ENCODE measurements at regions not wholly inside any gene's neighbourhood (a gene's known extent, or its start where the extent isn't known, plus 50 kb on each side); places are given as distances from the start of the nearest gene placed in this dataset.

- no peak for TF ChIP-seq CTCF (IDR thresholded peaks at IDR 0.05; ENCODE audit: insufficient read depth, missing control alignments)
- DNase-seq (ENCODE audit: insufficient read length, low spot score) (no peak), FAIRE-seq (peak; percentile 53)
Observed at GRCh38 chr1:184267747-184268146, 119.1 kb upstream of the C1orf21 start.

- DNase-seq (ENCODE audit: insufficient read length, low spot score) = no peak
- TF ChIP-seq CTCF (IDR thresholded peaks at IDR 0.05; ENCODE audit: insufficient read depth, missing control alignments) = no peak
- FAIRE-seq = no peak
Observed at GRCh38 chr1:184270556-184270955, 116.3 kb upstream of the C1orf21 start.

GRCh38 chr1:184272175-184272866, 114.5 kb upstream of the C1orf21 start:
- FAIRE-seq (no peak), DNase-seq (ENCODE audit: insufficient read length, low spot score) (no peak)
- no peak for TF ChIP-seq CTCF (IDR thresholded peaks at IDR 0.05; ENCODE audit: insufficient read depth, missing control alignments)

GRCh38 chr1:184276416-184276815, 110.4 kb upstream of the C1orf21 start:
- FAIRE-seq = no peak
- TF ChIP-seq CTCF (IDR thresholded peaks at IDR 0.05; ENCODE audit: insufficient read depth, missing control alignments) = no peak
- no peak for DNase-seq (ENCODE audit: insufficient read length, low spot score)

GRCh38 chr1:184279911-184280458, 106.8 kb upstream of the C1orf21 start:
- no peak for DNase-seq (ENCODE audit: insufficient read length, low spot score)
- TF ChIP-seq CTCF (IDR thresholded peaks at IDR 0.05; ENCODE audit: insufficient read depth, missing control alignments) = no peak
- FAIRE-seq = peak; percentile 6

- FAIRE-seq (no peak), DNase-seq (ENCODE audit: insufficient read length, low spot score) (no peak)
Observed at GRCh38 chr1:184283999-184284398, 102.8 kb upstream of the C1orf21 start.

More at GRCh38 chr1:184283999-184284398, 102.8 kb upstream of the C1orf21 start:
- no peak for TF ChIP-seq CTCF (IDR thresholded peaks at IDR 0.05; ENCODE audit: insufficient read depth, missing control alignments)
